DMS 273 (cell line): ENCODE measurements at regions not wholly inside any gene's neighbourhood (a gene's known extent, or its start where the extent isn't known, plus 50 kb on each side); places are given as distances from the start of the nearest gene placed in this dataset.

ENCODE experiments used
- DNase-seq: peaks from one replicate; lab custom pipeline; 2025; ENCODE audit not compliant: unreplicated experiment; lab: John Stamatoyannopoulos, UW

DNA sequence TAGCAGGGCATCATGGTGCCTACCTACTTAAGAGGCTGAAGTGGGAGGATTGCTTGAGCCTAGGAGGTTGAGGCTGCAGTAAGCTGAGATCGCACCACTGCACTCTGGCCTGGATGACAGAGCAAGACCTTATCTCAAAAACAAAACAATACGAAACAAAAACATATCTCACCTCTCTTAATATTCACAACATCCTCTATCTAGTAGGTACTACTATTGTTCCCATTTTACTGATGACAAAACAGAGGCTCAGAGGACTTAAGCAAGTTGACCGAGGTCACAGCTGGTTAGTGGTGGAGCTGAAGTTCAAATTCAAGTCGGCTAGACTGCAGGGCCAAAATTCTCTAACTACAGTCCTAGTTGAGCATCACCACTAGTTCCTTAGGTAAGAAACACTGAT lies 172.3 kb upstream of the EEA1 start:
- no peak for DNase-seq

DNA sequence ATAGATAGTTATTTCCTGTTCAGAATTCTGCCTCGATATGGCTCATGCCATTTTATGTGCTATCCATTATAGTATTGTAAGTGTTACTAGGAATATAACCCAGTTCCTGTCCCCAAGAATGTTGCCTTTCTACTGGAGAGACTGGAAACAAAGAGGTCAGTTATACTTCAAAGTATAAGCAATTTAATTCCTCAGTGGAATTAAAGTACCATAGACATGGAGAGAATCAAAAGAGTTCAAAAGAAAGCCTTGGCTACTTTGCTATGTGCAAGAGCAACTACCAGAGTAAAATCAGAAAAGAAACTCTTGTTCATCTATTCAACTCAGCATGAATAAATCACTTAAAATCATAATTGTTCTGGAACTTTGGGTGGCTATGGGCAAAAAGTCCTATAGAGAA lies 173.2 kb upstream of the EEA1 start:
- no peak for DNase-seq

DNA sequence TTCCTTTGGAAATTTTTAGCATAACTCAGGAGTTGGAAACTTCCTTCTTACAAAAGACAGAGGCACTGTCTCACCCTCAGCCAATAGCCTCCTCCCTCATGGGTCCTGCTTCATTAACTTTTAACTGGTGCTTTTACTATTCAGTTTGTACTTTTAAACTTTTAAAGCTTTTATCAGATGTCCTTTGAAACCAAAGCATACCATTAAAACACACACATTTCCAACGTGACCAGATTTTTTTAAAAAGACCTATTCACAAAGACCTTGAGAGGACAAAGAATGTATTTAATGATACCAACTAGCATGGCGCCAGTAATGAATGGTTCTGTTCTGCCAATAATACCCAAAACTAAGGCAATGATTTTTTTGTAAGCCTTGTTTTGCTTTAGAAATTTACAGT lies 173.6 kb upstream of the EEA1 start:
- DNase-seq, result no peak

DNA sequence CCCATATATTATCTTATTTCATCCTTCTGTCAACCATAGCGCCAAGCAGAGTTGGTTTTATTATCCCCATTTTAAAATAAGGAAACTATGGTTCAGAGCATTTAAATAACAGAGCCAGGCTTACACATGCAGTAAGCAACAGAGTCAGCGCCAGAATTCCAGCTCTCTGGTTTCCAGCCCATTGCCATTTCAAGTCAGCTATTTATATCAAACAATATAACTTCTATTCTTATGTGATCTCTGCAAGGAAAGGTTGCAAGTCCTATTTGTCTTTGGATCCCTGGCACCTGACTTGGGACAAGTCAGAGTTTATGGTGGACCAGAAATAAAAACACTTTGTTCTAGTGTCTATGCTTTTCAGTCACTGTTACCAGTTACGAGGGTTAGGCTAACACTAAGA lies 174.1 kb upstream of the EEA1 start:
- no peak for DNase-seq

DNA sequence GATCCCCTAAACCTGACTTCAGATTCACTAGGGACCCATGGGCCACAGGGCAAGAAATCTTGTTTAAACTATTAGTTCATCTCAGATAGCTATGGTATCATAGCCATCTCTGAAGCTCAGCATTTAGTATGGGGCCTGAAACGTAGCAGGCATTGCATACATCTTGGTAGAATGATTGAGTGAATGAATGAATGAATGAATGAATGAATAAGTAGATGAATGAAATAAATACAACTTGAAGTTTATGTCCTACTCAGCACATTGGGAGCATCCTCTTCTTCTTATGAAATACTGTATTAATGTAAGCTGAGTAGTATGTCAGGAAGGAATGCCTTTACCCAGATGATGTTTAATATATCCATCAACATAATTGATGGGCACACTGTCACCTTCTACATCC lies 175.4 kb upstream of the EEA1 start:
- DNase-seq, result no peak

DNA sequence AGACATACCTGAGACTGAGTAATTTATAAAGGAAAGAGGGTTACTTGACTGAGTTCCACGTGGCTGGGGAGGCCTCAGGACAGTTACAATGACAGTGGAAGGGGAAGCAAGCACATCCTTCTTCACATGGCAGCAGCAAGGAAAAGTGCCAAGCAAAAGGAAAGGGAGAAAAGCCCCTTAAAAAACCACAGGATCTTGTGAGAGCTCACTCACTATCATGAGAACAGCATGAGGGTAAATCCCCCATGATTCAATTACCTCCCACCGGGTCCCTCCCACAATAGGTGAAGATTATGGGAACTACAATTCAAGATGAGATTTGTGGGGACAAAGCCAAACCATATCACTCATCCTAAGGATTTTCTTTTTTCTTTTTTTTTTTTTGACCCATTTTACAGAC lies 177.8 kb upstream of the EEA1 start:
- no peak for DNase-seq

DNA sequence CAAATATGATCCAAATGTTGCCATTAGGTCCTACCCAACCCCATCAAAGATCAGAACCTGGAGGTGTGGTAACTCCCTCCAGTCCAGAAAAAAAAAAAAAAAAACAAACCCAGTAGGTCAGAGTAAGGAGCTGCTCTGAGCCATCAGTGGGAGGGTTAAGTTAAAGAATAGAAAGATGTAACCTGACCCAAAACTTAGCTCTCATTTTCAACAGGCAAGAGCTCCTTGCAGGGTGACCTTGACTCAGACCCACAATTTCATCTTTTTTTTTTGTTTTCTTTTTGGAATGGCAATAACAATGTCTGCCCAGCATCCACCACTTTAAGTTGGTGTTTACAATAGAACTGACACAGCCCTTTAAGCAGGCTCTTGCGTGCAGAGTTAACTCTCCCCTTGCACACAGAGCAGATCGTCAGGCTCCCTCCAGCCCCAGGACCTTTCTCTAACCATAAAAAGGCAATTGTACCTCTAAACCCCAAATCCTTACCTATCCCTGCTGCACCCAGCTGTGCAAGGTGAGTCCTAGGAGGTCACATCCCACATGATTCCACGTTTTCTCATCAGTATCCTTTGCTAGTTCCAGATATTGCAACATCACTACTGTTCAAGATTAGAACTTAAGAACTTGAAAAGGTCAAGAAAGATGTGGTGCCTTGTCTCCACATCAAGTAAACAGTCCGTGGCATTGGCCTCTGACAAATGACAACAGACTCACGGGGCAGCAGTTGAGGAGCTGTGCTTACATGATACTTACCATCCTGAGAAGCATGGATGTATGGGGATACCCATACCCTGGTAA lies 178.6 kb upstream of the EEA1 start:
- DNase-seq, result no peak

DNA sequence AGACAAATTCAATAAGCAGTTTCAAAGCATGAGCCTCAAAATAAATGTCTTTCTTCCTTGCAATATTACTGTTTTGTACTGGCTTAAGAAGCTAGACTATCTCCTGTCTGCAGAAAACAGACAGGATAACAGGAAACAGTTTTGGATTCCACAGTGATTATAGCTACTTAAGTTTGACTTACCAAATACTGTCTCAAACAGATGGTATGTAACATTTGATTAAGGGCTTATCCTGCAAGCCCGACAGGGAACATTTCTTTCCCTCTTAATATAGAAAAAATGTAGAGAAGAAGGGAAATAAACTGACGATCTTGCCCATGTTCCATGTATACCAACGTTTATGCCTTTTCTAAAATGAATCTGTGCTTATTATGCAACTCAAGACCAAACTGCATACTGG lies 179.9 kb upstream of the EEA1 start:
- no peak for DNase-seq

DNA sequence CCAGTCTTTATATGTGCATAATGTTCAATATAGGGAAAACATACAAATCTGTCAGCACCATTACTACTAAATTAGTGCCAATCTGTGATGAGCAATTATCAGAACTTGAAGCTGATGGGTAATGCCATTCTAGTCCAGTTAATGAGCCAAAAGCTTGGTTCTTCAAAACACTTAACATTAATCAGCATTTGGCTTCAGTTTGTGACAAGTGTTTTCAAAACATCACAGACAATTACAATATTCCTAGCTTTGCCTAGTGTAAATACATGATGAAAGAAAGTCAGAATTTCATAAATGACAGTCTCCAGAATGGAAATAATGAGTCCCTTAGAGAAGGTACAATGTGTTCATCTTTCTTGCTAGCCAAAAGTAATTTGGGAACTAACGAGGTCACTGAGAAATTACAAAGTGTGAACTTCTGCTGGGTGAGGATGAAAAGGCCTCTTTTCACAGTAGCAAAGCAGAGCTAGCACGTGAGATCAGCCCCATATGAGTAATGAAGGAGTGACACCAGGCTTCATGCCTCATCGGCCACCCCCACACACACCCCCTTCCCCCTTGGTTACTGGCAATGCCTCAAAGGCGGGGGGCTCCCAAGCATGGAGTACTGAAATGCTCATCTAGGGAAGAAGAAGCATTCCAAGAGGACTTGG lies 180.6 kb upstream of the EEA1 start:
- no peak for DNase-seq

DNA sequence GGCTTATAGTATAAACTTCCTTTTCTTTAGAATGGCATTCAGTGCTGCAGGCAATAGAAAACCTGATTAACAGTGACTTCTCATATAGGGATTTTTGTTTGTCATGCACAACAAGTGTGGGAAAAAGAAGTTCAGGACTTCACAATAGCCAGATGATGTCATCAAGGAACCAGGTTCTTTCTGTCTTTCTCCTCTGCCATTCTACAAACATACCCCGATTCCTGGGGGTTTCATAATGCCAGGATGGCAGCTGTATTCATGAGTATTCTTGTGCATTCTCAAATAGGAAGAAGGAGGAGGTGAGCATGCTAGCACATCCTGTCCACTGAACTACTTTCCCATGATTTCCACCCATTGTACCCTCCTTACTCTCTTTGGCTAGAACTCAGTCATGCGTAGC lies 182.7 kb upstream of the EEA1 start:
- no peak for DNase-seq

DNA sequence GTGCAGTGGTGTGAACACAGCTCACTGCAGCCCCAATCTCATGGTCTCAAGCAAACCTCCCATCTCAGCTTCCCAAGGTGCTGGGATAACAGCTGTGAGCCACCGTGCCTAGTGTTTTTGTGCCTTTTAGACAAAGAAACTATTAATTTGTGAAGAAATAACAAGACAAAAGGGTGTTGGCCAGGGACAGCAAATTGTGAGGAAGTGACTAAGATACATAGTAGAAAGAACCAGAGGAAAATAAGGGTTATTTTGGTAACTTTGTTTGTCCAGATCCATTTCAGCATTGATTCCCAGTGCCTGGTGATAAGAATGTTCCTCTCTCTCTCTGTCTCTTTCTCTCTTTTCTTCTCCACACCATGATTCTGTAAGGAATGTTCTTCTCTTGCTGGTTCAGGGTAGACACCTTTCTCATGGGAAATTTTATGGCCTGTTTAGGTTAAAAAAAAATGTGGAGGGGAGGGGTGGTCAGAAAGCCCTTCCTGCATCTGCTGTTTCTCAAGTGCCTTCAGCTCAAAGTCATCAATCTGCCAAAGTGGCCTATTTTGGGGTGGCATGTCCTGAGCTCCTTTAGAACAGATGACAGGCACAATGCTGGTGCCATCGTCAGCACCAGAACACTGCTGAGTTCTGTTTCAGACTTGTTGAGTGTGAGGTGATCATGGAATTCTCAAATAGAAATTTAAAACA lies 184.4 kb upstream of the EEA1 start:
- DNase-seq, result no peak

DNA sequence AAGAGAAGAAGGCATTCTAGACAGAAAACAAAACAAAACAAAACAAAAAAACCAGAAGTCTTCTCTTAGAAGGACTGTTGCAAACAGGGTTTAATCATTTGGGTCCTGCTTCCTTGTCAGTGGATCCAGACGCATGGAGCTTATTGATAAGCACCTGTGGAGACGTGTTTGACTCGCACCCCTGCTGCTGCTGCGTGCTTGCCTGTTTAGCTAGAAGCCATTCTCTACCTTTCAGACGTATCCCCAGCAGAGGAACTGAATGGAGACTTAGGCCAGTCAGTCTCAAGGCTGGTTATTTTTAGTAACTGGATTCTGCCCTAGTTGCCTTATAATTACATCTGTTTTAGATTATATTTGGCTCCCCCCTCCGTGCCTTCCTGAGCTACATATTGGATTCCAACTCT lies 186.1 kb upstream of the EEA1 start:
- no peak for DNase-seq

DNA sequence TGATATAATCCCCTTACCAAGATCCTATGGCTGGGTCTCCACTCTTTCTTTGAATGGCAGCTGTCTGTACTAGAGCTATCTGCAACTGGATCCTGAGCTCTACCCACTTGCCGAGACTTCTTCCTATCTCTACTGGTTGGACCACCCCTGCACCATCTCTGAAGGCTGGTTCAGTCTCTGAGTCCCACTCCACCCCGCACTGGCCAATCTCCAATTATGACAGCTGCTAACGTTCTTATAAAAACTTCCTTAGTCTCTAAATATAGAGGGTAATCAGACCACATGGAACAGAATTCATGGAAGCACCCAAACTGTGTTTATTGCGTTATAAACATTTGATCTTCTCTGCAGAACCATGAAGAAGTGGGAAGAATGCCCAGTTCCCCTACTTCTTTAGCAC lies 186.6 kb upstream of the EEA1 start:
- peak; percentile 52 for DNase-seq

DNA sequence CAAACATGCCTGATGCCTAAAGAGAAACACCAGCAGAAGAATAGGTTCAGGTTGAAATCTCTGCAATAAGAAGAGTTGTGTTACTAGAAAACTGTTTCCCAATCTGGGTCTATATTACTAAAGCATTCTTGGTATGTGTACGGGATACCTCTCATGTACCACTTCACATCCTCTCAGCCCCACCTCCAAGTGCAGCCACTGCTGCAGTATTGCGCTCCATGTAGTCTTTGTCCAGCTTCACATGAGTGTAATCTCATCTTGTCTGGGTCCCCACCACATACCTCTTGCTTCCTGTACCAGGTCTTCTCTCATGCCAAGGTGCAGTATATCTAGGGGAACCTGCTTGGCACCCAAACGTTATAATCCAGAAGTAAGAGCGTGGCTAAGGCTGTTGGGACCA lies 187.5 kb upstream of the EEA1 start:
- no peak for DNase-seq

DNA sequence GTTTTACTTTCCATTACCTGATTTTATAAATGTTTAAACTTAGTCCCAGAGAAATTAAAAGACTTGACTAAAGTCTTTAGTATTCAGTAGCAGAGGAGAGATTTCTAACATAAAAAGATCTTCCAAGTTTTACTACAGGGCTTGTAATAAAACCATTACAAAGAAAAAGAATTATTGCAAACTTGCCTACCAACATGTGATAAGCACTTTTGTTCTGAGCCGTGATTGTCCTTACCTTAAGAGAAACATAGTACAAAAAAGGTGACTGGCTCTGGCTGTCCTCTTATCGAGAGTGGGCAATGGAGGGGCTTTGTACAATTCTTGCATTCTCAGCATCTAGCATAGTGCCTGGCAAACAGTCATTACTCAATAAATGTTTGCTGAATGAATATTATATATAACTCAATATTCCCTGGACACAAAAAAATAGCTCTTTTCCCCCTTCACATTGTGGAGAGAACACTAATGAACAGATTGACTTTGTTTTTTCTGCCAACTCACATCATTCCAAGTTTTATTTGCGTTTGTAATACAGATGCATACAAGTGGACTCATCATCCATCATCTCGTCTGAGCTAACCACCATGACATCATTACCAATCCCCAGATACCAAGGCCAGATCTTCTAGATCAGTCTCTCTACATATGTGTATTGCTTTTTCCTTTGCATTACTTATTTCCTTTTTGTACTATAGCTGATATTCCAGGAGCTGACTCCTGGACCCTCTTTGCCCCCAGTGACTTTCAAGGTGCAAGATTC lies 192.8 kb upstream of the EEA1 start:
- DNase-seq, result no peak

DNA sequence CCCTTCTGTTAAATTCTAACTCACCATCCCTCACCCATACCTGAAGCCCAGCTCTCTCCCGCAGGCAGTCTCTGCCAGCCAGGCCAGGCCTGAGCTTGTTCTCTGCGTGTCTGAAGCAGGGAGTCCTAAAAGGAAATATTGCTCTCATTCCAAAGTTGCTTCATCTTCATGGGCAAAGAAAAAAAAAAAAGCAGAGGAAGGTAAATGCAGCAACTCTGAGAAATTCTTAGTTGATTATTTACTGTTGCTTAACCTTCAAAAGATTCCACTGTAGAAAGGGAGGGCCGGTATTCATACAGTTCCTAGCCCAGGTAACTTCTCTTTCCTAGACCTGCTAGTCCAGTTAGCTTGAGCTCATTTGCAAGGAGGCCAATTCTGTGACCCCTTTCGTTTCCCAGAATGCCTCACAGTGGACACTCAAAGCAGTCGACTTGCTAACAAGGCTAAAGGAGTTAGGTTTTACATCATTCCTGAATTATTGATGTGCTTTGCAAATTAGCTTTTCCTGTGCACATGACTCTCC lies 193.5 kb upstream of the EEA1 start:
- DNase-seq, result no peak

DNA sequence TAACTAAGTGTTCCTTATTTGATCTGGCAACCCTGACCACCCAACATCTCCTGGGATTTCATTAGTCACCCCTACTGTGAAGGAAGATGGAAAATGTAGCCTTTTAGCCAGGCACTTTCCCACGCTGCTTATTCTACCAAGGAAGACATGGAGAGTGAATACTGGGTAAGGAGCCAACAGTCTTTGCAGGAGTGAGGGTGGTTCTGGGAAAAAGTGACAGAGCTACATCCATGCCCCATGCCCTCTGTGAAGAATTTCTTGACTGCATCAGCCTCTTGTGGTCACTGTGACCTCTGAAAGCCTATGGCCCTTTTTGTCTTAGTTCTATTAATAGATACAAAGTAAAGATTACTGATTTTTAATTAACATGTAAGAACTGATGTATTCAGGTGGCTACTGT lies 196.0 kb upstream of the EEA1 start:
- DNase-seq, result no peak

DNA sequence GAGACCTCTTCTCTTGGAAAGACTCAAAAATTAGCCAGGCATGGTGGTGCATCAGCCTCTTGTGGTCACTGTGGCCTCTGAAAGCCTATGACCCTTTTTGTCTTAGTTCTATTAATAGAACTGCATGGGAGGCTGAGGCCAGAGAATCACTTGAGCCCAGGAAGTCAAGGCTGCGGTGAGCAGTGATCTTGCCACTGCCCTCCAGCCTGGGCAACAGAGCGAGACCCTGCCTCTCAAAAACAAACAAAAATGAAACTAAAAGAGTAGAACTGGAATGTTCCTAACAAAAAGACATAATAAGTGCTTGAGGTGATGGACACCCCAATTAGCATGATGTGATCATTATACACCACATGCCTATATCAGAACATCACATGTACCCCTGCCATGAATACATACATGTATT lies 197.0 kb upstream of the EEA1 start:
- no peak for DNase-seq

DNA sequence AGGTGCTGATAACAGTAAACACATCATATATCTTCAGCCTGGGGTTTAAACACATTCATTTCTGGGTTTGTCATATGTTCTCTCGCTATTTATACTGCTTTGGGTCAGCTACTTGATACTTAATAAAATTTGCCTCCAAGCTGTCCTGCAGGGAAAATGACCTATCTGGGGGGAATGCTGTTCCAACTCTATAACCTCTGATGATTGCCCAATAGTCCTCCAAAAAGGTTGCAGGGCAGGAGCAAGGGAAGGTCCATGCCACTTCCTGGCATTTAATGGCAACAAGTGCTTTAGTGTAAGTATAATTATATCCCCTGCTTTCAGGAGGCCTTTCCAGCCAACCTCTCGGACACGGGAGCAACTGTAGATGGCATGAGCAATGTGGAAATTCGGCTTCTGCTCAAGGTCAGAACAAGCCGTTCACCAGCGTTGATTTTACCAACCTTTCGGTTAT lies 198.0 kb upstream of the EEA1 start:
- DNase-seq, result no peak

DNA sequence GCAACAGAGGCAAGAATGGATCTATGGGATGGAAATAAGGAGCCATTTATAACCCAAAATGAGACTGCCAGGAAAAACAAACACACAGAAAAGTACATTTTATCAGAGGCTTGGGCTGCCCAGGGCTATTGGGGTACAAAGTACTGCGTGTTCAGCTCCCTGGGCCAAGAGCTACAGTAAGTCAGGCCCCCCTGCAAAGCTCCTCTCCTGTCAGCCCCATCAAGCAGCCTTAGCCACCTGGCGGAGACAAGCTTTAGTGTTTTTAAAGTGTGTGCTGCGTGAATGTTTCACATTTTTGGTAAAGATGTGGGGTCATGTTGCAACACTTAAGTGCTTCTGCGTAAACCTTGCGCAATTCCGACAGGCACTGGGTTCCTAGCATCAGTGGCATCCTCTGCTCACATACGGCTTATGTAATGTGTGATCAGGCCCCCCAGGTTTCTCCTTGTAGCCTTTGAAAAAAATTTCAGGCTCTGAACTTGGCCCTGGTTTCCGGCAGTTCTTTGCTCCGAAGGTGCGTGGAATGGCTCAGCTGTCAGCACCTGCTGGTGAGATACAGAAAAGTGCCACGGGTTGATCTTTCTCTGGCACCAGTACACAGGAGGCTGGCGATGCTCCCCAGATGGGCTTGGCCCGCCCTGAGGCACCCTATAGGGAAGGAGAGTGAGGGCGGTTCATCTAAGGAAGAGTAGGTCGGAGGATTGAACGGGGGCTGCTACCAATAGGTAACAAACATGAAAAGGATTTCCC lies 198.7 kb upstream of the EEA1 start:
- no peak for DNase-seq

DNA sequence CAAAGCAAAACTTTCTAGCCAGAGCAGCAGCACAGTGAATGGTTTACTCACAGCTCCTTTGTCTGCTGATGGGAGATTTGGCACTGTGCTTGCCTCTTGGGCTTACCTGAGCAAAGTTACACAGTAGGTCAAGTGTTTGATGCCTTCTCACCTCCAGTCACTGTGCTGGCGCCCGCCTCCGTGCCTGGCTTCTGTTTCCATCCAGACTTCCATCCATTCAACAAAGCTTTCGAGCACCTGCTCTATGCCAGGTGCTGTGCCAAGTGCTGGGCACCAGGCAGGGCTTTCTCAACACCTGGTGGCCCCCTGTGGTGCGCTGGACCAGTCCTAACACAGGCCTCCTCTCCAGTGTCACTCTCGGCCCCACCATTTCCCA lies 199.2 kb upstream of the EEA1 start:
- no peak for DNase-seq
